ENCODE measurements at regions not wholly inside any gene's neighbourhood (a gene's known extent, or its start where the extent isn't known, plus 50 kb on each side); places are given as distances from the start of the nearest gene placed in this dataset.

GRCh38 chr16:66069587-66069986 is 296.9 kb upstream of the CDH5 start:
- no peak overlapping the region for H3K4me3 ChIP-seq (ENCODE audit: low read depth, low read length)
- no peak for TF ChIP-seq CTCF (IDR thresholded peaks at IDR 0.05; ENCODE audit: borderline replicate concordance, insufficient read depth, low read depth, low read length)

GRCh38 chr16:66066404-66066803 is 300.1 kb upstream of the CDH5 start:
- no peak for TF ChIP-seq CTCF (IDR thresholded peaks at IDR 0.05; ENCODE audit: borderline replicate concordance, insufficient read depth, low read depth, low read length)

GRCh38 chr16:66065925-66066324 is 300.6 kb upstream of the CDH5 start:
- H3K4me3 ChIP-seq (ENCODE audit: low read depth, low read length) = no peak overlapping the region
- TF ChIP-seq CTCF (IDR thresholded peaks at IDR 0.05; ENCODE audit: borderline replicate concordance, insufficient read depth, low read depth, low read length) = no peak

More at GRCh38 chr16:66066404-66066803, 300.1 kb upstream of the CDH5 start:
- no peak overlapping the region for H3K4me3 ChIP-seq (ENCODE audit: low read depth, low read length)

- no peak overlapping the region for H3K4me3 ChIP-seq (ENCODE audit: low read depth, low read length)
- no peak for TF ChIP-seq CTCF (IDR thresholded peaks at IDR 0.05; ENCODE audit: borderline replicate concordance, insufficient read depth, low read depth, low read length)
Observed at GRCh38 chr16:66064801-66065530, 301.5 kb upstream of the CDH5 start.

DNA sequence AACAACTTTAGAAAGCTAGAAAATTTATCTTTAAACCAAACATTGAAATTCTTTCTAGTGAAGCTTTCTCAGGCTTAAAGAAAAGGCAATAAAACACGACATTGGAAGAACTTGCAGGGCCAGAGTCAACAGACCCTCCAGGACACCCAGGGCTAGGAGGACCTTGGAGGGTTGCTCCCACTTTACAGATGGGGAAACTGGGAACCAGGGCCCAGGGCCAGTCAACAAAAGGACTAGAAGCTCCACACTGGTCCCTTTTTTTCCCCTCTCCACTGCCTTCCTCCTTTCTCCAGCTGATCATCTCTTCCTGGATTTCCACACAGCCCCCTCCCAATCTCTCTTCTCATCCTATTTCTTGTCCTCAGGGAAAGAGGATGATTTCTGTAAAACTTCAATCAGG is 307.7 kb upstream of the CDH5 start:
- TF ChIP-seq CTCF (IDR thresholded peaks at IDR 0.05; ENCODE audit: borderline replicate concordance, insufficient read depth, low read depth, low read length) = no peak

GRCh38 chr16:66058172-66058691 is 308.3 kb upstream of the CDH5 start:
- TF ChIP-seq CTCF (IDR thresholded peaks at IDR 0.05; ENCODE audit: borderline replicate concordance, insufficient read depth, low read depth, low read length) = no peak
- H3K4me3 ChIP-seq (ENCODE audit: low read depth, low read length) = no peak overlapping the region

More for the DNA sequence above, 307.7 kb upstream of the CDH5 start:
- H3K4me3 ChIP-seq (ENCODE audit: low read depth, low read length) = no peak overlapping the region

DNA sequence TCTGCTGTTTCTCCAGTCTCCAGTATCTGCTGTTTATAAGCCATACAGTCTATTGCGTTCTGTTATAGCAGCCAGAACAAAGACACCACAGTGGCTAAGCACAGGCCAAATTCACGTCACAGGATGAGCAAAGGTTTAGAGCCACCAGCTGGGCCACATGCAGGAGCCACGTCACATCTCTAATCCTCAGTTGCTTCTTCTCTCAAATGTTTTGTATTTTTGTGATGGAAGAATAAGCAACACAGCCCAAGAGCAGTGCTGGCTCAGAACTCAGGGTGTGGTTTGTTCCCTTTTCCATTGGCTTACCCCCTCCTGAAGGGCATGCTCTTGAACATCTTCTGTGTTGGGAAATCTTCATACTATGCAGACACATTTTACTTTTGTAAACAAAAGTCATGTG is 309.4 kb upstream of the CDH5 start:
- TF ChIP-seq CTCF (IDR thresholded peaks at IDR 0.05; ENCODE audit: borderline replicate concordance, insufficient read depth, low read depth, low read length) = no peak
- H3K4me3 ChIP-seq (ENCODE audit: low read depth, low read length) = no peak overlapping the region

Measured in GM12875 (cell line).